RCC 7860 (cell line): ENCODE measurements at regions not wholly inside any gene's neighbourhood (a gene's known extent, or its start where the extent isn't known, plus 50 kb on each side); places are given as distances from the start of the nearest gene placed in this dataset.

Source experiments
- DNase-seq: peaks from one replicate; pipeline ENCODE4 v3.0.0-alpha.2; 2015; ENCODE audit warnings: low spot score
- FAIRE-seq: peaks from 2 replicates; lab custom pipeline; 2012; peaks lifted over from hg19 to GRCh38; lab: Jason Lieb, UNC

GRCh38 chr15:95266451-95267061 is 1035.2 kb downstream of the MCTP2 start:
- no peak for FAIRE-seq
- no peak for DNase-seq

GRCh38 chr15:95267481-95267880 is 1036.1 kb downstream of the MCTP2 start:
- no peak for DNase-seq
- no peak for FAIRE-seq

- DNase-seq (no peak), FAIRE-seq (no peak)
Observed at GRCh38 chr15:95269242-95270183, 1038.2 kb downstream of the MCTP2 start.

- DNase-seq = no peak
- FAIRE-seq = no peak
Observed at GRCh38 chr15:95274101-95274500, 1042.7 kb downstream of the MCTP2 start.

- no peak for DNase-seq
Observed at GRCh38 chr15:95277266-95277665, 1045.9 kb downstream of the MCTP2 start.

GRCh38 chr15:95278532-95279245 is 1047.3 kb downstream of the MCTP2 start:
- FAIRE-seq = no peak

More at GRCh38 chr15:95277266-95277665, 1045.9 kb downstream of the MCTP2 start:
- no peak for FAIRE-seq

GRCh38 chr15:95279277-95280019 is 1048.1 kb downstream of the MCTP2 start:
- no peak for FAIRE-seq

More at GRCh38 chr15:95278532-95279245, 1047.3 kb downstream of the MCTP2 start:
- DNase-seq = no peak

GRCh38 chr15:95280711-95281110 is 1049.3 kb downstream of the MCTP2 start:
- FAIRE-seq = no peak
- no peak for DNase-seq

More at GRCh38 chr15:95279277-95280019, 1048.1 kb downstream of the MCTP2 start:
- no peak for DNase-seq

- FAIRE-seq (no peak), DNase-seq (no peak)
Observed at GRCh38 chr15:95281470-95281869, 1049.0 kb upstream of the NR2F2 start.

GRCh38 chr15:95284492-95284891 is 1046.0 kb upstream of the NR2F2 start:
- DNase-seq (no peak), FAIRE-seq (no peak)

- DNase-seq (no peak), FAIRE-seq (no peak)
Observed at GRCh38 chr15:95284933-95285421, 1045.5 kb upstream of the NR2F2 start.

- no peak for FAIRE-seq
- DNase-seq = no peak
Observed at GRCh38 chr15:95286352-95286880, 1044.1 kb upstream of the NR2F2 start.

- DNase-seq (no peak), FAIRE-seq (no peak)
Observed at GRCh38 chr15:95287720-95288103, 1042.8 kb upstream of the NR2F2 start.

GRCh38 chr15:95288626-95289025 is 1041.9 kb upstream of the NR2F2 start:
- FAIRE-seq = no peak

GRCh38 chr15:95290176-95290974 is 1040.1 kb upstream of the NR2F2 start:
- FAIRE-seq (no peak), DNase-seq (peak; percentile 18)

More at GRCh38 chr15:95288626-95289025, 1041.9 kb upstream of the NR2F2 start:
- no peak for DNase-seq

- DNase-seq = peak; percentile 19
- peak; percentile 14 for FAIRE-seq
Observed at GRCh38 chr15:95291898-95292472, 1038.5 kb upstream of the NR2F2 start.

GRCh38 chr15:95292785-95293450 is 1037.6 kb upstream of the NR2F2 start:
- no peak for DNase-seq
- FAIRE-seq = no peak

- DNase-seq (no peak), FAIRE-seq (no peak)
Observed at GRCh38 chr15:95293456-95294031, 1037.0 kb upstream of the NR2F2 start.
